Gastrocnemius medialis (tissue), 4 donors: ENCODE measurements at regions not wholly inside any gene's neighbourhood (a gene's known extent, or its start where the extent isn't known, plus 50 kb on each side); places are given as distances from the start of the nearest gene placed in this dataset.
"Not testable (repeated sequence)": the region's sequence is repeated elsewhere in the genome, so short reads cannot be mapped to it uniquely, and the experiment has no call there.

Source experiments
- CTCF ChIP-seq, 5 experiments: fragments of 450-650 bp in 3 of 5; fragments of 200-600 bp in 2 of 5; sonication (generic) in 2 of 5; IDR thresholded peaks in 4 of 5; conservative IDR thresholded peaks in 1 of 5; 1 replicate in 4 of 5; 2 replicates in 1 of 5; pipeline ENCODE4 v1.5.1; 2016 to 2019; ENCODE audit warnings: antibody characterized with exemption in 5 of 5, mild to moderate bottlenecking in 3 of 5, moderate library complexity in 3 of 5
- POLR2A ChIP-seq, 2 donors: fragments of 450-650 bp; IDR thresholded peaks; one replicate each; pipeline ENCODE4 v1.6.1; 2017; ENCODE audit warnings: antibody characterized with exemption in 2 of 2, mild to moderate bottlenecking in 2 of 2, moderate library complexity in 2 of 2

GRCh38 chr15:20297603-20298123, 243.9 kb downstream of the GOLGA6L6 start:
- not testable (repeated sequence) for TF ChIP-seq CTCF (IDR thresholded peaks at IDR 0.05 in 4 of 5, conservative IDR thresholded peaks at IDR 0.05 in 1 of 5); POLR2A (IDR thresholded peaks at IDR 0.05)
